ENCODE measurements at regions not wholly inside any gene's neighbourhood (a gene's known extent, or its start where the extent isn't known, plus 50 kb on each side); places are given as distances from the start of the nearest gene placed in this dataset.

DNA sequence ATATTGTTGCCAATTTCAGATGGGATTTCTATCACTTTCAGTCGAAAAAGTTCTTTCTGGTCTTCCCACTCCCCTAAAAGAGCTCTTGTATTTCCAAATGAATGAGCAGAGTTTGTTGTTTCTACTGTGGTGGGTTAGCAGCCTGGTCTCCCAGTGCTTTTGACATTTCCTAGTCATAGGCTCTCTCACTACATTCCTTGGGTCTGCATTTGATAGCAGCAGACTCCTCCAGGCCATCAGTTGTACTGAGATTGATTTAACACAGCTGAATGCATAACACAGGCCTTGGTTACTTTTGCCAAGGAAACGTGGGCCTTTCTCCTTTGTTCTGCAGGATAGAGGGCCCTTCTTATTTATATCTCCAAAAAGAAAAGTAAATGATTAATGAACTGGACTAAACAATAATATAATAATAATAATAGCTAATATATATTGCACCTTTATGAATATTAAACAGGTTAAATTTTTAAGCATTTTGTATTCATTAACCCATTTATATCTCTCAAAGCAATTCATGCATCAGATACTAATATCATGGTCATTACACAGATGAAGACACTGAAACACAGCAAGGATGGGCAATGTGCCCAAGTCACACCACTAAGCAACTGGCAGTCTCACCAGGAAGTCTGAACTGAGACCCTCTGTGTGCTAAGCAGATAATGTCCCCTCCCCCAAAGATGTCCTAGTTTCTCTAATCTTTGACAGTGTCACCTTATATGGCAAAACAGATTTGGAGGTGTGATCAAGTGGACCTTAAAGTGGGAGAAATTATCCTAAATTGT, 1579.2 kb downstream of the AACS start:
- H3K27ac Mint-ChIP-seq (ENCODE audit: unreplicated experiment): no peak overlapping the region
- H3K4me1 Mint-ChIP-seq (ENCODE audit: low read depth, unreplicated experiment): peaks cover 8% of the 10 kb centered on the region
- BruUV-seq (replicated peaks): no TSS peak
- no peak overlapping the region for H3K4me3 Mint-ChIP-seq (ENCODE audit: low read depth, unreplicated experiment)
- H3K27me3 Mint-ChIP-seq (ENCODE audit: unreplicated experiment): no peaks in the 10 kb centered on the region
- TF ChIP-seq, protein P1, sequence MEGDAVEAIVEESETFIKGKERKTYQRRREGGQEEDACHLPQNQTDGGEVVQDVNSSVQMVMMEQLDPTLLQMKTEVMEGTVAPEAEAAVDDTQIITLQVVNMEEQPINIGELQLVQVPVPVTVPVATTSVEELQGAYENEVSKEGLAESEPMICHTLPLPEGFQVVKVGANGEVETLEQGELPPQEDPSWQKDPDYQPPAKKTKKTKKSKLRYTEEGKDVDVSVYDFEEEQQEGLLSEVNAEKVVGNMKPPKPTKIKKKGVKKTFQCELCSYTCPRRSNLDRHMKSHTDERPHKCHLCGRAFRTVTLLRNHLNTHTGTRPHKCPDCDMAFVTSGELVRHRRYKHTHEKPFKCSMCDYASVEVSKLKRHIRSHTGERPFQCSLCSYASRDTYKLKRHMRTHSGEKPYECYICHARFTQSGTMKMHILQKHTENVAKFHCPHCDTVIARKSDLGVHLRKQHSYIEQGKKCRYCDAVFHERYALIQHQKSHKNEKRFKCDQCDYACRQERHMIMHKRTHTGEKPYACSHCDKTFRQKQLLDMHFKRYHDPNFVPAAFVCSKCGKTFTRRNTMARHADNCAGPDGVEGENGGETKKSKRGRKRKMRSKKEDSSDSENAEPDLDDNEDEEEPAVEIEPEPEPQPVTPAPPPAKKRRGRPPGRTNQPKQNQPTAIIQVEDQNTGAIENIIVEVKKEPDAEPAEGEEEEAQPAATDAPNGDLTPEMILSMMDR (IDR thresholded peaks at IDR 0.05; ENCODE audit: unreplicated experiment): no peak
- no peaks in the 10 kb centered on the region for H3K36me3 Mint-ChIP-seq (ENCODE audit: insufficient read depth, unreplicated experiment)
- no peak for DNase-seq
- CTCF ChIA-PET: interaction anchor here (0.6 kb wide), 1 partner anchor 31 kb away, joined by 3 read pairs; no protein-coding TSS in a partner anchor
- H3K9me3 Mint-ChIP-seq (ENCODE audit: low read depth, unreplicated experiment): peaks cover 13% of the 10 kb centered on the region
- intact Hi-C loops (cut with micrococcal nuclease; ENCODE audit: unreplicated experiment): no loop called here

DNA sequence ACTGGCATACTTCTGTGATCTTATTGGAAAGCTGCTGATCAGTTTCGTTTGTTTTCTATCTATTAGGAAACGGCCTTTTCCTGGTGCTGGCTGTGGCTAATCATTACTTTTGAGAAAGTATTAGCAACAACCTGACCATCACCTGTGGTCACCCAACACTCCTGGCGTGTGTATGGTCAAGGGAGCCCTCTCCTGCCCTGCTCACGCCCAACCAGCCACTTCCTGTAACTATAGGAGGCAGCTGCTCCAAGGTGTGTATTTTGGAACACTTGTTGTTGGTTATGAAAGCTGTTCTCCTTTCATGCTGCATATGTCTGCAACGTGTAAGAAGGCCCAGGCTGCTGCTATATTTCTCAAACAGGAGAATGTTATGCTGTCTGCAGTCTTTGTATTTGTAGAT, 1582.8 kb downstream of the AACS start:
- DNase-seq: peak; percentile 39
- intact Hi-C loops (cut with micrococcal nuclease; ENCODE audit: unreplicated experiment): no loop called here
- no peaks in the 10 kb centered on the region for H3K36me3 Mint-ChIP-seq (ENCODE audit: insufficient read depth, unreplicated experiment)
- CTCF ChIA-PET: no interaction called here
- no TSS peak for BruUV-seq (replicated peaks)
- TF ChIP-seq, protein P1 (IDR thresholded peaks at IDR 0.05; ENCODE audit: unreplicated experiment): no peak
- H3K4me1 Mint-ChIP-seq (ENCODE audit: low read depth, unreplicated experiment): peaks cover 8% of the 10 kb centered on the region
- H3K27me3 Mint-ChIP-seq (ENCODE audit: unreplicated experiment): no peaks in the 10 kb centered on the region
- no peak overlapping the region for H3K4me3 Mint-ChIP-seq (ENCODE audit: low read depth, unreplicated experiment)
- H3K27ac Mint-ChIP-seq (ENCODE audit: unreplicated experiment): no peak overlapping the region
- peaks cover 8% of the 10 kb centered on the region for H3K9me3 Mint-ChIP-seq (ENCODE audit: low read depth, unreplicated experiment)

DNA sequence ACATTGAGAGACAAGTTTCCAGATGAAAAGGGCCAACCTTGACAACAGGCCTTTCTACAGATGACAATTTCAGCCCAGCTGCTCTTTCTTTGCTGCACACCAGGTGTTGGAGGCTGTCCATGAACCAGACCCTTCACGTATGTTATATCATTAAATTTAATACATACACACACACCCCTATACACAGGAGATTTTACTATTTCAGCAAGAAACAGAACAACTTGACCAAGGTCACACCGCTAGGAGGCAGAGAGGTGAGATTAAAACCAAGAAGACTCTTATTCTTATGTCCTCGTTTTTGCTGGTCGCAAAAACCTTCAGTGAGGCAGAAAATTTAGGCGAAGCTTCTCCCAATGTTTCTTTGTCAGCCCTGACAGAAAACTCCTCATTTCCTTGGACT, 1585.9 kb downstream of the AACS start:
- peaks cover 4% of the 10 kb centered on the region for H3K9me3 Mint-ChIP-seq (ENCODE audit: low read depth, unreplicated experiment)
- intact Hi-C loops (cut with micrococcal nuclease; ENCODE audit: unreplicated experiment): no loop called here
- no peak overlapping the region for H3K4me3 Mint-ChIP-seq (ENCODE audit: low read depth, unreplicated experiment)
- BruUV-seq (replicated peaks): no TSS peak
- no peaks in the 10 kb centered on the region for H3K36me3 Mint-ChIP-seq (ENCODE audit: insufficient read depth, unreplicated experiment)
- no peaks in the 10 kb centered on the region for H3K27me3 Mint-ChIP-seq (ENCODE audit: unreplicated experiment)
- peaks cover 8% of the 10 kb centered on the region for H3K4me1 Mint-ChIP-seq (ENCODE audit: low read depth, unreplicated experiment)
- no peak overlapping the region for H3K27ac Mint-ChIP-seq (ENCODE audit: unreplicated experiment)
- TF ChIP-seq, protein P1 (IDR thresholded peaks at IDR 0.05; ENCODE audit: unreplicated experiment): no peak
- no peak for DNase-seq
- CTCF ChIA-PET: no interaction called here

DNA sequence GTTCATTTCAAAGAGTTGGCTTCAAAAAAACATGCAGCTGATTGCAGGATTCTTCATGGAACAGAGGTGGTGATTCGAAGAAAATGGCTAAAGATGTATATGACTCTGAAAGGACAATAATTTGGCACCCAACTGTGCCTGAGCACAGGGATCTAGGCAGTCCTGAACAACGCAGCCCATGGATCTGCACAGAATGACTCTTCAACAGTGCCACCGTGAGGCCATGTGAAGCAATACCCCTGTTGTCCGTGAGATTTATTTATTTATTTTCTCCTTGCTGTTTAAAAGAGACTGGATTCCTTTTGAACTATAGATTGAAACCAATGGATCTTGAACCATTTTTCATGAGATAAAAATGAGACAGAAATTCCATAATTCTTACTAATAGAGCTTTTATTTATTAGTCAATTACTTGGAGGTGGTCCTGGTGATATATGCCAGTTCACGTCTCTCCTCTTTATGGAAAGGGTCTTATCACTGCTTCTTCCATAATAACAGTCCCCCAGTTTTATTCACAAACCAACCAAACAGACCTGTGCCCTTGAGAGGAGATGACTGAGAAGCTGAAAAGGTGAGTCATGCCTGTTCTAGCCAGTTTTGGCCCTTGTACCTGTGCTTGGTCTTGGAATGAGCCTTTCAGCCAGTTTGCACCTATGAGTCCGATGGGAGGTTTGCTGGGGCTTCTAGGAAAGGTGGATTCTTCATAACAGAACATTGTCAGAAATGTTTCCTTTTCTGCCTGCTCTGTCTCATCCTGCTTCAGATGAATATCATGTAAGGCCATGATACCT, 1598.3 kb downstream of the AACS start:
- peak; percentile 29 for DNase-seq
- Mint-ChIP-seq H3K4me3 (ENCODE audit: low read depth, unreplicated experiment) (no peak overlapping the region), H3K27ac (ENCODE audit: unreplicated experiment) (no peak overlapping the region), H3K9me3 (ENCODE audit: low read depth, unreplicated experiment) (peaks cover 12% of the 10 kb centered on the region), H3K36me3 (ENCODE audit: insufficient read depth, unreplicated experiment) (peaks cover 4% of the 10 kb centered on the region), H3K27me3 (ENCODE audit: unreplicated experiment) (no peaks in the 10 kb centered on the region), H3K4me1 (ENCODE audit: low read depth, unreplicated experiment) (peaks cover 25% of the 10 kb centered on the region)
- CTCF ChIA-PET: interaction anchor here (1.2 kb wide), 1 partner anchor 9 kb away, joined by 3 read pairs; no protein-coding TSS in a partner anchor
- TF ChIP-seq, protein P1 (IDR thresholded peaks at IDR 0.05; ENCODE audit: unreplicated experiment): no peak
- intact Hi-C loops (cut with micrococcal nuclease; ENCODE audit: unreplicated experiment): no loop called here
- BruUV-seq (replicated peaks): no TSS peak
